Trophoblast cell (in vitro differentiated cells and primary cell): ENCODE measurements at regions not wholly inside any gene's neighbourhood (a gene's known extent, or its start where the extent isn't known, plus 50 kb on each side); places are given as distances from the start of the nearest gene placed in this dataset.
A peak's percentile ranks its signal among the peaks of the same experiment; 100 is the strongest.

Experiments
- DNase-seq, 2 donors: peaks; one replicate each; pipeline ENCODE4 v3.0.0-alpha.2; 2016
- H2AFZ ChIP-seq: 2 replicates; pipeline ENCODE4 v1.6.1; 2013; ENCODE audit warnings: low read length, moderate library complexity, mild to moderate bottlenecking; ENCODE audit not compliant: insufficient read depth, poor library complexity
- H2AK5ac ChIP-seq: 2 replicates; pipeline ENCODE4 v1.6.1; 2013; ENCODE audit warnings: mild to moderate bottlenecking, low read length
- H2BK120ac ChIP-seq: 2 replicates; pipeline ENCODE4 v1.6.1; 2013; ENCODE audit warnings: low read length, mild to moderate bottlenecking, moderate library complexity; ENCODE audit not compliant: insufficient read depth, poor library complexity
- H2BK12ac ChIP-seq: 2 replicates; pipeline ENCODE4 v1.6.1; 2013; ENCODE audit warnings: mild to moderate bottlenecking, low read length, moderate library complexity
- H2BK5ac ChIP-seq: 2 replicates; pipeline ENCODE4 v1.6.1; 2013; ENCODE audit warnings: low read length, low read depth, moderate library complexity, mild to moderate bottlenecking; ENCODE audit not compliant: poor library complexity
- H3K14ac ChIP-seq: 2 replicates; pipeline ENCODE4 v1.6.1; 2013; ENCODE audit warnings: mild to moderate bottlenecking, low read length
- H3K18ac ChIP-seq: 2 replicates; pipeline ENCODE4 v1.6.1; 2013; ENCODE audit warnings: mild to moderate bottlenecking, low read length
- H3K23ac ChIP-seq: 2 replicates; pipeline ENCODE4 v1.6.1; 2013; ENCODE audit warnings: low read length
- H3K27ac ChIP-seq: 2 replicates; pipeline ENCODE4 v1.5.1; 2013; ENCODE audit warnings: low read depth, mild to moderate bottlenecking, inconsistent platforms, low read length, moderate library complexity
- H3K27me3 ChIP-seq: 2 replicates; pipeline ENCODE4 v1.6.1; 2013; ENCODE audit warnings: inconsistent platforms, mild to moderate bottlenecking, low read length, moderate library complexity; ENCODE audit not compliant: insufficient read depth
- H3K36me3 ChIP-seq, 2 experiments: 1 replicate in 1 of 2; 2 replicates in 1 of 2; pipeline ENCODE4 v1.6.1; 2013; ENCODE audit warnings: low read length in 2 of 2, mild to moderate bottlenecking in 2 of 2, moderate library complexity in 1 of 2; ENCODE audit not compliant: insufficient read depth in 2 of 2, control insufficient read depth in 1 of 2
- H3K4ac ChIP-seq: 2 replicates; pipeline ENCODE4 v1.6.1; 2013; ENCODE audit warnings: low read depth, mild to moderate bottlenecking, low read length, moderate library complexity
- H3K4me1 ChIP-seq, 2 experiments: 1 replicate in 1 of 2; 2 replicates in 1 of 2; pipeline ENCODE4 v1.6.1; 2013; ENCODE audit warnings: low read length in 2 of 2, mild to moderate bottlenecking in 2 of 2, moderate library complexity in 1 of 2; ENCODE audit not compliant: insufficient read depth in 2 of 2, control insufficient read depth in 1 of 2
- H3K4me2 ChIP-seq: 2 replicates; pipeline ENCODE4 v1.6.1; 2013; ENCODE audit warnings: inconsistent platforms, mild to moderate bottlenecking, low read length, moderate library complexity
- H3K4me3 ChIP-seq: 2 replicates; pipeline ENCODE4 v1.5.1; 2013; ENCODE audit warnings: mild to moderate bottlenecking, low read depth, low read length, inconsistent platforms
- H3K79me1 ChIP-seq: one replicate; pipeline ENCODE4 v1.6.1; 2013; ENCODE audit warnings: low read length
- H3K79me2 ChIP-seq: 2 replicates; pipeline ENCODE4 v1.6.1; 2013; ENCODE audit warnings: low read length, mild to moderate bottlenecking; ENCODE audit not compliant: control insufficient read depth, insufficient read depth, poor library complexity
- H3K9ac ChIP-seq: 2 replicates; pipeline ENCODE4 v1.6.1; 2013; ENCODE audit warnings: mild to moderate bottlenecking, low read length
- H3K9me3 ChIP-seq: 2 replicates; pipeline ENCODE4 v1.6.1; 2013; ENCODE audit warnings: low read depth, mild to moderate bottlenecking, control low read depth, inconsistent platforms, low read length; ENCODE audit not compliant: insufficient read depth
- H4K12ac ChIP-seq: 2 replicates; pipeline ENCODE4 v1.6.1; 2013; ENCODE audit warnings: low read depth, mild to moderate bottlenecking, low read length, moderate library complexity
- H4K8ac ChIP-seq: 2 replicates; pipeline ENCODE4 v1.6.1; 2013; ENCODE audit warnings: low read depth, mild to moderate bottlenecking, low read length, moderate library complexity
- H4K91ac ChIP-seq: one replicate; pipeline ENCODE4 v1.6.1; 2013; ENCODE audit warnings: low read depth, mild to moderate bottlenecking, low read length, moderate library complexity
- WGBS: extraction: QIAGEN DNeasy Blood & Tissue Kit; methylation state at CpG from one replicate; pipeline ENCODE4 v1.1.7; 2013; ENCODE audit warnings: missing lambda C conversion rate; ENCODE audit not compliant: insufficient read length, insufficient coverage; ENCODE audit errors: extremely low coverage; 5-methylcytosine and 5-hydroxymethylcytosine counted together

DNA sequence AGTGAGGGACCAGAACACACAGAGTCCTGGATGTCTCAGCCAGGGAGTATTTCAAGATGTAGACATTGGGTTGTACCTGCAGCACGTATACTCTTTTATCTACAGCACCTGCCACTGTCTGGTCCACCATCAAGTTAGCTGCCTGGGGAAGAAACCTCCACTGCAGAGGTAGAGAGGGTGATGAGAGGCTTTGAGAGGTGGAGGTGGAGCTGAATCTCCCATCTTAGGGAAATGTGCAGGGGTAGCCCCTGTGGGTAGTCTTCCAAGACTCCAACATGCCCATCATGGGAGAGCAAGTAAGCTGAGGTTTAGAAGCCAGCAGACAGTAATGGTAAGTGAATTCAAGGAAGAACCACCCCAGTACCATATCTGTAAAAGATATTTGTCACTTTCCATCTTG is 93.3 kb upstream of the CELF4 start:
- no peaks in the 10 kb centered on the region for H3K36me3 ChIP-seq
- no CpG with 5 or more reads among the region's 1 CpG for WGBS
- DNase-seq, result no peak
- peak overlapping the region; percentile 12 for H3K9ac ChIP-seq
- H3K79me2 ChIP-seq, result no peaks in the 10 kb centered on the region
- no peaks in the 10 kb centered on the region for H3K9me3 ChIP-seq
- H2BK120ac ChIP-seq, result no peak overlapping the region
- H3K27me3 ChIP-seq, result no peaks in the 10 kb centered on the region
- no peak overlapping the region for H3K14ac ChIP-seq
- no peak overlapping the region for H3K4me3 ChIP-seq
- no peak overlapping the region for H2AFZ ChIP-seq
- no peak overlapping the region for H2BK5ac ChIP-seq
- H3K4ac ChIP-seq, result no peak overlapping the region
- H2AK5ac ChIP-seq, result no peak overlapping the region
- H3K23ac ChIP-seq, result no peak overlapping the region
- H3K18ac ChIP-seq, result no peak overlapping the region
- H4K12ac ChIP-seq, result no peak overlapping the region
- no peak overlapping the region for H3K4me2 ChIP-seq
- no peaks in the 10 kb centered on the region for H3K4me1 ChIP-seq
- H4K8ac ChIP-seq, result no peak overlapping the region
- no peak overlapping the region for H2BK12ac ChIP-seq
- H3K79me1 ChIP-seq, result no peaks in the 10 kb centered on the region
- no peak overlapping the region for H4K91ac ChIP-seq
- no peak overlapping the region for H3K27ac ChIP-seq

DNA sequence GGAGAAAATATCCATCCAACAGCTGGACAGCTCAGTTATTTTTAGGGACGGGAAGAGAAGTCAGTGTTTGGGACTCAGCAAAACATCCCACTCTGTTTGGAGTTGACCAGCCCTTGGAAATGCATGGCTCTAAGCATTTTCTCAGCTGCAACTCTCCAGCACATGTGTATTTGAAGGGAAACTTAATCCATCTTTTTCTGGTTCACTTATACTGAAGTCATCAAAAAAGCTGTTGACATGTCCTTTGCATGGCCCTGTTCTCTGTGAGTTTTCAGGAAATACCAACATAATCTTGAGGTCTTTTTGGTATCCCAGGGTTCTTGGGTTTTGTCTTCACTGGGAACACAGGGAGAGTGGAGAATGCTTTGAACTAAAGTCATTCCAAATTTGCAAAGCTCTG is 91.9 kb upstream of the CELF4 start:
- Histone ChIP-seq H3K4me1 (no peaks in the 10 kb centered on the region), H3K27ac (no peak overlapping the region)
- no CpG with 5 or more reads among the region's 1 CpG for WGBS

DNA sequence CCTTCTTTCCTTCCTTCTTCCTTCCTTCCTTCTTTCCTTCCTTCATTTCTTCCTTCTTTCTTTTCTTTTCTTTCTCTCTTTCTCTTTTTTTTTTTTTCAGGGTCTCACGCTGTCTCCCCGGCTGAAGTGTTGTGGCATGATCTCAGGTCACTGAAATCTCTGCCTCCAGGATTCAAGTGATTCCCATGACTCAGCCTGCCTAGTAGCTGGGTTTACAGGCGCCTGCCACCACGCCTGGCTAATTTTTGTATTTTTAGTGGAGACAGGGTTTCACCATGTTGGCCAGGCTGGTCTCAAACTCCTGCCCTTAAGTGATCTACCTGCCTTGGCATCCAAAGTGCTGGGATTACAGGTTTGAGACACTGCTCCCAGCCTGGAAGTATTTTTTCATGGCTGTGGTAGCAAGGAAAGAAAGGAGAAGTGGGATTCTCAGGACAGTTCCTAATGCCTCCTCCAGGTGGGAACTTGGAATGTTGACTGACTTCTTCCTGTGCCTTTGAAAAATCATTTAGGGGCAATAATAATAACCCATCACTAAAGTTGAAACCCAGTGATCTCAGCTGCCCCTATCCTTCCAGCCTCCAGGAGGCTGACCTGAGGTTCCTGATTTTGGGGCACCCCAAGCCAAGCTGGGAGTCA is 89.3 kb upstream of the CELF4 start:
- Histone ChIP-seq H3K4ac (no peak overlapping the region), H2AFZ (no peak overlapping the region), H3K4me2 (no peak overlapping the region), H4K91ac (no peak overlapping the region), H2BK12ac (no peak overlapping the region), H3K27me3 (no peaks in the 10 kb centered on the region), H3K79me1 (no peaks in the 10 kb centered on the region), H2BK120ac (no peak overlapping the region), H3K4me1 (no peaks in the 10 kb centered on the region), H3K9me3 (no peaks in the 10 kb centered on the region), H3K79me2 (no peaks in the 10 kb centered on the region), H4K12ac (no peak overlapping the region), H3K9ac (no peak overlapping the region), H3K36me3 (no peaks in the 10 kb centered on the region), H4K8ac (no peak overlapping the region), H2BK5ac (no peak overlapping the region), H2AK5ac (no peak overlapping the region), H3K27ac (no peak overlapping the region), H3K23ac (no peak overlapping the region), H3K4me3 (no peak overlapping the region), H3K14ac (no peak overlapping the region), H3K18ac (no peak overlapping the region)
- no peak for DNase-seq
- no CpG with 5 or more reads among the region's 4 CpGs for WGBS

More for the DNA sequence above, 91.9 kb upstream of the CELF4 start:
- H2BK120ac ChIP-seq, result no peak overlapping the region
- no peaks in the 10 kb centered on the region for H3K36me3 ChIP-seq
- no peak overlapping the region for H3K4me3 ChIP-seq
- H2BK5ac ChIP-seq, result no peak overlapping the region
- no peak overlapping the region for H3K18ac ChIP-seq
- H2AFZ ChIP-seq, result no peak overlapping the region
- no peak overlapping the region for H3K9ac ChIP-seq
- no peak overlapping the region for H4K8ac ChIP-seq
- no peak for DNase-seq
- H3K14ac ChIP-seq, result no peak overlapping the region
- H3K4me2 ChIP-seq, result no peak overlapping the region
- no peak overlapping the region for H4K12ac ChIP-seq
- H2AK5ac ChIP-seq, result no peak overlapping the region
- H3K27me3 ChIP-seq, result no peaks in the 10 kb centered on the region
- H4K91ac ChIP-seq, result no peak overlapping the region
- H2BK12ac ChIP-seq, result no peak overlapping the region
- H3K79me2 ChIP-seq, result no peaks in the 10 kb centered on the region
- no peaks in the 10 kb centered on the region for H3K9me3 ChIP-seq
- no peak overlapping the region for H3K23ac ChIP-seq
- H3K4ac ChIP-seq, result no peak overlapping the region
- H3K79me1 ChIP-seq, result no peaks in the 10 kb centered on the region

DNA sequence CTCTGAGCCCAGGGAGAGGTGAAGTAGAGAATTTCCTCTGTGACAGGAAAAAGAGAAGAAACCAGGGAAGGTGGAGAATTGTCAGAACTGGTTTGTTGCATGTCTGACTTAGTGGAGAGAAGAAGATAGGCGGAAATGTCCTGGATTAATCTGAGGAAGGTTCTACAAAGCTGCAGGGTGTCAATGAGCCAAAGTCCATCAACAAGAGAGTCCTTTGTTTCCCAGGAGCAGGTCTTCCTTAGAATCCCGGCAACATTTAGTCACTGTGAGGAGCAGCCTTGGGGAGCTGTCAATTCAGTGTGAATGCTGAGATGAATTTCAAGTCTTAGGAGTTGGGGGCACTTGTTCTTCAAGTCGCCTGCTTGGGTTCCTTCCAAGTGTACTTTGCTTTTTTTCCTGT is 88.4 kb upstream of the CELF4 start:
- H4K8ac ChIP-seq, result no peak overlapping the region
- H2BK12ac ChIP-seq, result no peak overlapping the region
- no peak overlapping the region for H2AK5ac ChIP-seq
- H4K12ac ChIP-seq, result no peak overlapping the region
- no peak overlapping the region for H2AFZ ChIP-seq
- H3K36me3 ChIP-seq, result no peaks in the 10 kb centered on the region
- no peak overlapping the region for H3K4me3 ChIP-seq
- no peak overlapping the region for H3K14ac ChIP-seq
- H3K23ac ChIP-seq, result no peak overlapping the region
- H3K79me1 ChIP-seq, result no peaks in the 10 kb centered on the region
- no peak overlapping the region for H3K4ac ChIP-seq
- H3K4me1 ChIP-seq, result no peaks in the 10 kb centered on the region
- H3K27ac ChIP-seq, result no peak overlapping the region
- no peak overlapping the region for H2BK5ac ChIP-seq
- no peak overlapping the region for H2BK120ac ChIP-seq
- no peak overlapping the region for H4K91ac ChIP-seq
- WGBS, result no CpG with 5 or more reads among the region's 3 CpGs
- no peak overlapping the region for H3K4me2 ChIP-seq
- H3K18ac ChIP-seq, result no peak overlapping the region
- no peaks in the 10 kb centered on the region for H3K9me3 ChIP-seq
- no peaks in the 10 kb centered on the region for H3K79me2 ChIP-seq
- DNase-seq, result no peak
- H3K27me3 ChIP-seq, result no peaks in the 10 kb centered on the region
- H3K9ac ChIP-seq, result no peak overlapping the region
